Effector memory CD4-positive, alpha-beta T cell (primary cell): ENCODE measurements at regions not wholly inside any gene's neighbourhood (a gene's known extent, or its start where the extent isn't known, plus 50 kb on each side); places are given as distances from the start of the nearest gene placed in this dataset.

Experiments
- DNase-seq, 3 donors: peaks; one replicate each; pipeline ENCODE4 v3.0.0-alpha.2; 2020
- H3K27ac ChIP-seq: 2 replicates; pipeline ENCODE4 v1.7.0; 2013; ENCODE audit warnings: mild to moderate bottlenecking, low read length, moderate library complexity; ENCODE audit not compliant: insufficient read depth, poor library complexity, severe bottlenecking
- H3K27me3 ChIP-seq: replicated peaks from 2 replicates; pipeline ENCODE4 v1.7.0; 2013; ENCODE audit warnings: mild to moderate bottlenecking, low read length; ENCODE audit not compliant: insufficient read depth, control insufficient read depth, poor library complexity, severe bottlenecking
- H3K36me3 ChIP-seq: 2 replicates; pipeline ENCODE4 v1.7.0; 2013; ENCODE audit warnings: mild to moderate bottlenecking, low read length, moderate library complexity; ENCODE audit not compliant: control insufficient read depth, insufficient read depth
- H3K4me1 ChIP-seq: 2 replicates; pipeline ENCODE4 v1.7.0; 2013; ENCODE audit warnings: low read length, mild to moderate bottlenecking; ENCODE audit not compliant: control insufficient read depth, insufficient read depth, poor library complexity, severe bottlenecking
- H3K4me3 ChIP-seq: 2 replicates; pipeline ENCODE4 v1.7.0; 2013; ENCODE audit warnings: low read length, low read depth, mild to moderate bottlenecking; ENCODE audit not compliant: insufficient read depth, poor library complexity, severe bottlenecking
- H3K9me3 ChIP-seq: 2 replicates; pipeline ENCODE4 v1.7.0; 2013; ENCODE audit warnings: mild to moderate bottlenecking, low read length, moderate library complexity; ENCODE audit not compliant: control insufficient read depth

DNA sequence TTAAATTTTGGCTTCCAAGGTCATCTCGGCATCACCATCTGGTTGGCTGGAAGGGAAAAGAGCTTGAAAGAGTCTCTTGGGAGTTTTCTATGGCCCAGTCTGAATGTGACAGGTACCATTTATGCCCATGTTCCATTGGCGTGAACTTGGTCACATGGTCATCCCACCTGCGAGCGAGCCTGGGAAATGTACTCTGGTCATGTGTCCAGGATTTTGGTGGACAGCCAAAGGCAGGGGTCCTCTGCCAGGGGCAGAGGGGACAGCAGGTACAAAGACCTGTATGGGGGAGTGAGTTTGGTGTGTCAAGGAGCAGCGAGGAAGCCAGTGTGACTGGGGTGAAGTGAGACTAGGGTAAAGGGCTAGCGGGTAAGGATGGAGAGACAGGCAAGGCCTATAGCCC is 112.6 kb downstream of the CDC5L start:
- H3K27ac ChIP-seq = no peak overlapping the region

DNA sequence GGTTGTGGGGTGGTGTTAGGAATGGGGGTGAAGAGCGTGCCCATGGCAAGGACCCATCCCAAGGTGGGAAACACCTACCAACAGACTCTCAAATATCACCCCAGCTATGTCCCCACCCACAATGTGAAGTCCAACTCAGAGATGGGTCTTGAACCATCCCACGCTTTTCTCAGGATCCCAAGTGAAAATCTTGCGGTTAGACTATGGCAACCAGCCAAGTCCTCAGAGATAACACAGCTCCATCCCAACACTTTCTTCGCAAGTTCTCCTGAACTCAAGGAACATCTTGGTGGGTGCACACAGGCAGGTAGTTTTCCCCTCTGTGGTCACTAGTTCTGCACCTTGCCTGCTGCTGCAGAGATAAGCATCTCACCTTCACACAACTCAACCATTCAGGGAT is 116.0 kb downstream of the CDC5L start:
- Histone ChIP-seq H3K27ac (no peak overlapping the region), H3K4me3 (no peak overlapping the region), H3K4me1 (no peaks in the 10 kb centered on the region), H3K36me3 (no peaks in the 10 kb centered on the region), H3K27me3 (peaks cover 5% of the 10 kb centered on the region), H3K9me3 (no peaks in the 10 kb centered on the region)
- no peak for DNase-seq

More for the DNA sequence above, 112.6 kb downstream of the CDC5L start:
- H3K9me3 ChIP-seq = no peaks in the 10 kb centered on the region
- H3K4me1 ChIP-seq = no peaks in the 10 kb centered on the region
- no peaks in the 10 kb centered on the region for H3K27me3 ChIP-seq
- no peaks in the 10 kb centered on the region for H3K36me3 ChIP-seq
- H3K4me3 ChIP-seq = no peak overlapping the region
- DNase-seq = no peak

DNA sequence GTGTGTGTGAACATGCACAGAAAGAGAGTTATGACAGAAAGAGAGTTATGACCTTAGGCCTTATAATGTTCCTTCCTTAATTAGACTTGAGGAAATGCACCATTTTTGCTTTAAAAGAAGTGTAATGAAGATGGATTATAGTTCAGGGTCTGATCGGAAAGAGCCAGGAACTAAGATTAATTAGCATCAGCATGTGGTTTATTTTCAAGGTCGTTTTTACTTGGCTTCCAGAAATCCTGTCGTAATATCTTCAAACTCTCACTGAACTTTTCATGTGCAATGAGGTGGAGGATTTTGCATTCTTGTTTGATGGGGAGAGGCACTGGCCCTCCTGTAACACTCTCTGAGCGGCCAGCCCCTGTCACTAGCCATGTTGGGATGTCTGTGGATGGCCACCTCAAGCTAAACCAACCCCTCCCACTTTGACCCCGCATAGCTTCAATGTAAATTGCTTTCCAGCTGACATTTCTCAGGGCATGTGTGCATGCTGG is 116.8 kb downstream of the CDC5L start:
- no peak overlapping the region for H3K4me3 ChIP-seq
- no peaks in the 10 kb centered on the region for H3K4me1 ChIP-seq
- DNase-seq = no peak
- peaks cover 5% of the 10 kb centered on the region for H3K27me3 ChIP-seq
- H3K36me3 ChIP-seq = no peaks in the 10 kb centered on the region
- H3K9me3 ChIP-seq = no peaks in the 10 kb centered on the region
- H3K27ac ChIP-seq = no peak overlapping the region

DNA sequence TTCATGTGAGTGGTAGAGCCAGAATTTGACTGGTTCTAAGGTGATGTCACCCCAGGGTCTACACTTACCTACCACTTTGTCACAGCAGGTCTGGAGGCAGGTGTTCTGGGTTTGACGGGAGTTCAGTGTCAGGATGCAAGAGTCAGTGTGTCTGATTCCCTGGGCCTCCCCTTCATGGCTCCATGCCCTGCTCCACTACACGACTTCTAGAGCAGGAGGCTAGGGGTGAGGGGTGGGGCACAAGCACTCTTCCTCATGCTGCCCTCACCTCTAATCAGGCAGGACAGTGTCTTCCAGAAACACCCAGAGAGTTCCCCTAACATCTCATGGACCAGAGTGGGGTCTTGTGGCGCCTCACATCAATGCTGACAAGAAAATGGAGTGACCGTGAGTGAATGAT is 118.2 kb downstream of the CDC5L start:
- no peaks in the 10 kb centered on the region for H3K9me3 ChIP-seq
- H3K36me3 ChIP-seq = no peaks in the 10 kb centered on the region
- peaks cover 5% of the 10 kb centered on the region for H3K27me3 ChIP-seq
- no peak overlapping the region for H3K4me3 ChIP-seq
- DNase-seq = no peak
- no peaks in the 10 kb centered on the region for H3K4me1 ChIP-seq
- no peak overlapping the region for H3K27ac ChIP-seq

DNA sequence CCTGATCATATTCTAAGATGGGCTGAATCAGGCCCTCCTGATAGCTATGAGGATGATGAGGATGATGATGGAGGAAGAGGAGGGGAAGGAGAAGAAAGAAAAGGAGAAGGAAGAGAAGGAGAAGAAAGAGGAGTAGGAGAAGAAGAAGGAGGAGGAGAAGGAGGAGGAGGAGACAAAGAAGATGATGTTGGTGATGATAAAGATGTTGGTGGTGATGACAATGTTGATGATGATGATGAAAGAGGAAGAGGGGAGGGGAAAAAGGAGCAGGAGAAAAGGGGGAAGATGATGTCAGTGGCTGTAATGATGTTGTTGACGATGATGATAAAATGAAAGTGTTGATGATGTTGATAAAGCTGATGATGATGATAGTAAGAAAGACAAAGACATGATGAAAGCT is 119.5 kb downstream of the CDC5L start:
- Histone ChIP-seq H3K27ac (no peak overlapping the region), H3K27me3 (peaks cover 5% of the 10 kb centered on the region), H3K9me3 (no peaks in the 10 kb centered on the region), H3K4me1 (no peaks in the 10 kb centered on the region), H3K4me3 (no peak overlapping the region), H3K36me3 (no peaks in the 10 kb centered on the region)
- DNase-seq = no peak

DNA sequence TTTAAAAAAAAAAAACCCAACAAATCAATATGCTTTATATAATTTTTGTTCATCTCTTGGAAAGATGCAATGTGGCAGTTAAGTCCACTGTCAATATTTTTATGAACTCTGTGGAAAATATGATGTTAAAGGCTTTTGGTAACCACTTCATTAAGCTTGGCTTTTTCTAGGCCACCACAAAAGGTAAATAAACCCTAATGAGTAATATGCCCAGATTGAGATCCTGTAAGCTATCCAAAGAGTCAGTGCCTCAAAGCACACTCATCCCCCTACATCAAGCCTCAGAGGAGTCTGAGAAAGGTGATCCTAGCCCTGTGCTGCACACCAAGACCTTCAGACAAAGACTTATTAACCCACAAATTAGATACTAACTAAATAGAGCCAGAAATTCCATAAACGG is 121.1 kb downstream of the CDC5L start:
- DNase-seq = no peak

DNA sequence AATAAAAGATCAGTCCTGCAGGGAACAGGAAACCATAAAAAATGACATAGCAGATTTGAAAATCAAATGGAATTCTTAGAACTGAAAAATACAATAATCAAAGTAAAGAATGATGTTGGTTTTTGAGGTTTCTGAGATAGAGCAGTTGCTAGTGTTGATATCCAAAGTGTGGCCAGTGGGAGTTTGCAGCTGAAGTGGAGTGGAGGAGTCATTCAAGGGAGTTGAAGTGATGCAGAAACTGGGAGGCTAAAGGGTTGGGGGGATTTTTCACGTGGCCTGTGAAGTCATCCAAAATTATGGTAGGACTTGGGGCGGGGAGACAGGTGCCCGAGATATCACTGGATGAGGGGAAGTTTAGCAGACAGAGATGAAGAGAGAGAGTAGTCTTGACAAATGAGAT is 123.6 kb downstream of the CDC5L start:
- Histone ChIP-seq H3K4me3 (no peak overlapping the region), H3K4me1 (no peaks in the 10 kb centered on the region), H3K27me3 (no peaks in the 10 kb centered on the region), H3K36me3 (no peaks in the 10 kb centered on the region), H3K9me3 (no peaks in the 10 kb centered on the region), H3K27ac (no peak overlapping the region)
- no peak for DNase-seq

More for the DNA sequence above, 121.1 kb downstream of the CDC5L start:
- Histone ChIP-seq H3K36me3 (no peaks in the 10 kb centered on the region), H3K4me3 (no peak overlapping the region), H3K27ac (no peak overlapping the region), H3K9me3 (no peaks in the 10 kb centered on the region), H3K27me3 (peaks cover 5% of the 10 kb centered on the region), H3K4me1 (no peaks in the 10 kb centered on the region)

DNA sequence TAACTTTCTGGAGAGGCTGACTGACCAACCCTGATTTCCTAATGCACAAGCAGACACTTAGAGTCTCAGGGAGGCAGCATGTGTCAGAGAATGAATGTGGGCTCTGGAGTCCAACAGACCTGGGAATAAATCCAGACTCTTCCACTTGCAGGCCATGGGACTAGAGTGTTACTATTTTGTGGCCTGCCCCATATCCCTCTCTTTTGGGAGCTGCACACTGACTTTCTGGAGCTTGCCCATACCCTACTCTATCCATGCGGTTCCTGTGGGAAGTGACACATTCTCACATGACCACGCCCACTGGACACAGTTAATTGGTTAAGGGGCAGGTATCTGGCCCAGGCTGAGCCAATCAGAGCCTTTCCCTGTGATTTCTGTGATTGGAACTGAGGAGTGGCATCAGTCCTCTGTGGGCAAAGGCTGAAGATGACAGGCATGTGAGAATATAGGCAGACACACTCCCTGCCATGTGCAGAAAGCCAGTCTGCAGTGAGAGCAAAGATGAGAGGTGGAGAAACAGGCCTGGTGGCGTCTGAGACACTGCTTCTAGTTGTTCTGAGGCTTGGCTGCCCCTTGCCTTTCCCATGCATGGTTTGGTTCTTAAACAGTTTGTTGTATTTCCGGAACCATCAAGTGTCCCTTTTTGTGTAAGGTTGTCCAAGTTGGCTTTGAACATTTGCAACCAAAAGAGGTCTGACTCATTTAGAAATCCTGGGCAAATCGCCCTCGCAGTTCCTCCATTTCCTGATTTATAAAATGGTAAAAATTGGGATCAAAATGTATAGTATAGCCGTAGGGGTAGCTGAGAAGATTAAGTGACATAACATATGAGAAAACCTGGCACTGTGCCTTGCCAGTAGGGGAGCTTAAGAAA is 125.6 kb downstream of the CDC5L start:
- H3K9me3 ChIP-seq = no peaks in the 10 kb centered on the region
- H3K27me3 ChIP-seq = no peaks in the 10 kb centered on the region
- no peaks in the 10 kb centered on the region for H3K36me3 ChIP-seq
- no peak for DNase-seq
- no peak overlapping the region for H3K4me3 ChIP-seq
- H3K4me1 ChIP-seq = no peaks in the 10 kb centered on the region
- H3K27ac ChIP-seq = no peak overlapping the region

DNA sequence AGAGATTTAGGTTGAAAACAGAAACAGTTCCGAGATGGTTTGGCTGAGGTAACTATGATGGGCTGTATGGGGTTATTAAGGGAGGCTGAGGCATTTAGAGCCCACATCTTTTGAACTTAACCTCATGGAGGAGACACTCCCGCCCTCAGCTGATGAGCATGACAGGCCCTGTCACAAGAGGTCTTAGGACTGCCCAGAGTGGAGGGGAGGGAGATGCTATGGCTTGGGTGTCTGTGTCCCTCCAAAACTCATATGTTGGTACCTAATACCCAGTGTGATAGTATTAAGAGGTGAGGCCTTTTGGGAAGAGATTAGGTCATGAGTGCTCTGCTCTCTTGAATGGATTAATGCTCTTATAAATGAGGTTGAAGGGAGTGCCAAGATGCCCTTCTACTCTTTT is 126.6 kb downstream of the CDC5L start:
- Histone ChIP-seq H3K27ac (no peak overlapping the region), H3K36me3 (no peaks in the 10 kb centered on the region), H3K27me3 (no peaks in the 10 kb centered on the region), H3K4me1 (no peaks in the 10 kb centered on the region), H3K9me3 (no peaks in the 10 kb centered on the region), H3K4me3 (no peak overlapping the region)
- DNase-seq = no peak

DNA sequence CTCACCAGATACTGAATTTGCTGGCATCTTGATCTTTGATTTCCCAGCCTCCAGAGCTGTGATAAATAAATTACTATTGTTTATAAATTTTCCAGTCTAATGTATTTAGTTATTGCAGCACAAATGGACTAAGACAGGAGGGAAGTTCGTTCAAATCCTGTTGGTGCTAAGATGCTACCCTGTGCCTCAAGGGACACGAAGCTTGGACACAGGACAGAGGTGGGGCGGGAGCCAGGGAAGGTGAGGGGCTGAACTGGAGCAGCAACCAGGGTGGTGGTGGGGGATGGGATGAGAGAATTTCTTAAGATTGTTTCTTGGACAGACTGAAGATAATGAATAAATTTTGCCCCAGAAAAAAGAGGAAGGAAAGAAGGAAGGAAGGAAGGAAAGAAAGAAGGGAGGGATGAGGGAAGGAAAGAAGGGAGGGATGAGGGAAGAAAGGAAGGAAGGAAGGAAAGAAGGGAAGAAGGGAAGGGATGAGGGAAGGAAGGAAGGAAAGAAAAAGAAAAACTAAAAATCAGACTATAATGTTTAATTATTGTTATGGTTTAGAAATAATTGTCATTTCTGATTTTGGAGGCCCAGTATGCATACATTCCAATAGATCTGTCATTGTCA is 127.2 kb downstream of the CDC5L start:
- DNase-seq = no peak
- H3K27ac ChIP-seq = no peak overlapping the region
- H3K36me3 ChIP-seq = no peaks in the 10 kb centered on the region
- H3K4me3 ChIP-seq = no peak overlapping the region
- H3K4me1 ChIP-seq = no peaks in the 10 kb centered on the region
- H3K27me3 ChIP-seq = no peaks in the 10 kb centered on the region
- no peaks in the 10 kb centered on the region for H3K9me3 ChIP-seq
